AG10803 (cell line): ENCODE measurements at regions not wholly inside any gene's neighbourhood (a gene's known extent, or its start where the extent isn't known, plus 50 kb on each side); places are given as distances from the start of the nearest gene placed in this dataset.

Experiments used
- DNase-seq: peaks from one replicate; pipeline ENCODE4 v3.0.0; 2010; ENCODE audit warnings: low read depth
- H3K4me3 ChIP-seq: 2 replicates; pipeline ENCODE4 v1.5.1; 2011; ENCODE audit warnings: mild to moderate bottlenecking, low read length, control low read depth
- TF ChIP-seq, protein P1 (sequence below): conservative IDR thresholded peaks from 2 replicates; pipeline ENCODE4 v1.5.1; 2011; ENCODE audit warnings: mild to moderate bottlenecking, low read length, control low read depth, inconsistent platforms

GRCh38 chr2:228401065-228401912 lies 219.8 kb upstream of the SPHKAP start:
- TF ChIP-seq, protein P1, sequence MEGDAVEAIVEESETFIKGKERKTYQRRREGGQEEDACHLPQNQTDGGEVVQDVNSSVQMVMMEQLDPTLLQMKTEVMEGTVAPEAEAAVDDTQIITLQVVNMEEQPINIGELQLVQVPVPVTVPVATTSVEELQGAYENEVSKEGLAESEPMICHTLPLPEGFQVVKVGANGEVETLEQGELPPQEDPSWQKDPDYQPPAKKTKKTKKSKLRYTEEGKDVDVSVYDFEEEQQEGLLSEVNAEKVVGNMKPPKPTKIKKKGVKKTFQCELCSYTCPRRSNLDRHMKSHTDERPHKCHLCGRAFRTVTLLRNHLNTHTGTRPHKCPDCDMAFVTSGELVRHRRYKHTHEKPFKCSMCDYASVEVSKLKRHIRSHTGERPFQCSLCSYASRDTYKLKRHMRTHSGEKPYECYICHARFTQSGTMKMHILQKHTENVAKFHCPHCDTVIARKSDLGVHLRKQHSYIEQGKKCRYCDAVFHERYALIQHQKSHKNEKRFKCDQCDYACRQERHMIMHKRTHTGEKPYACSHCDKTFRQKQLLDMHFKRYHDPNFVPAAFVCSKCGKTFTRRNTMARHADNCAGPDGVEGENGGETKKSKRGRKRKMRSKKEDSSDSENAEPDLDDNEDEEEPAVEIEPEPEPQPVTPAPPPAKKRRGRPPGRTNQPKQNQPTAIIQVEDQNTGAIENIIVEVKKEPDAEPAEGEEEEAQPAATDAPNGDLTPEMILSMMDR = no peak
- H3K4me3 ChIP-seq = no peak overlapping the region
- DNase-seq = no peak

DNA sequence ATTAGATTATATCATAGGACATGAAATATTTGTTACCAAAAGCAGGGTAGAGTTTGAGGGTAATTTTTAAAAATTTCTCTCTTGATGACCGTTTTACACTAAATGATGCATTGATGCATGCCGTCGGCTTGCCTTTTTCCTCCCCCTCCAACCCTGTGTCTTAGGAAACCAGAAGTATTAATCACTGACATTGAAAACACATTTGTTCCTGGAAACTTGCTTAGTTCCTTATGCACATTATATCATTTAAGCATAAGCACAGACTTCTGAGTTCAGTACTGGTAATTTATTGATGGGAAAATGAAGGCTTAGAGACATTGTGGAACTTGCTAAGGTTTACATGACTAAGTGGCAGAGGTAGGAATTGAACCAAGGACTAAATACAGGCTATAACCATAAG lies 206.3 kb upstream of the SPHKAP start:
- TF ChIP-seq, protein P1 = no peak
- DNase-seq = no peak
- H3K4me3 ChIP-seq = no peak overlapping the region

- TF ChIP-seq, protein P1 = no peak
- no peak for DNase-seq
- no peak overlapping the region for H3K4me3 ChIP-seq
Observed at GRCh38 chr2:228378696-228379425, 197.4 kb upstream of the SPHKAP start.

DNA sequence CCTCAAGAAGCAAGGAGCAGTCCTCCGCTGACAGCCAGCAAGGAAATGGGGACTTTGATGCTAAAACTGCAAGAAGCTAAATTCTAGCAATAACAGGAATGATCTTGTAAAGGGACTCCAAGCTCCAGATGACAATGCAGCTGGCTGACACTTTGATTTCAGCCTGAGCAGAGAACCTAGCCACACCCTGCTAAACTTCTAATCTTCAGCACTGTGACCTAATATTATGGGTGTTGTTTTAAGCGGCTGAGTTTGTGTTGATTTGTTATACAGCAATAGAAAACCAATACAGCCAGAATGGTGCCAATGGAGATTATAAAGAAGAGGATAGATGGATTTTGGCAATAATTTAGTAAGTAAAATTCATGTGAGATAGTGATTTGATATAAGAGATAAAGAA lies 196.7 kb upstream of the SPHKAP start:
- H3K4me3 ChIP-seq = no peak overlapping the region
- DNase-seq = no peak
- TF ChIP-seq, protein P1 = no peak

GRCh38 chr2:228377533-228377932 lies 196.0 kb upstream of the SPHKAP start:
- no peak overlapping the region for H3K4me3 ChIP-seq
- TF ChIP-seq, protein P1 = no peak
- no peak for DNase-seq

GRCh38 chr2:228374741-228375140 lies 193.3 kb upstream of the SPHKAP start:
- H3K4me3 ChIP-seq = no peak overlapping the region
- TF ChIP-seq, protein P1 = no peak
- DNase-seq = no peak

- no peak overlapping the region for H3K4me3 ChIP-seq
- TF ChIP-seq, protein P1 = no peak
- no peak for DNase-seq
Observed at GRCh38 chr2:228373191-228373590, 191.7 kb upstream of the SPHKAP start.
